NCI-H510A treated with DMSO at 0.1 percent for 48 hours (cell line): ENCODE measurements at regions not wholly inside any gene's neighbourhood (a gene's known extent, or its start where the extent isn't known, plus 50 kb on each side); places are given as distances from the start of the nearest gene placed in this dataset.

Source experiments
- DNase-seq: peaks from one replicate; lab custom pipeline; 2025; lab: John Stamatoyannopoulos, UW

- no peak for DNase-seq
Measured at GRCh38 chr17:71157297-71157696, 963.5 kb upstream of the SOX9 start.

GRCh38 chr17:71158437-71158836 is 962.4 kb upstream of the SOX9 start:
- no peak for DNase-seq

- peak; percentile 85 for DNase-seq
Measured at GRCh38 chr17:71163121-71163812, 957.6 kb upstream of the SOX9 start.

- DNase-seq = peak; percentile 70
Measured at GRCh38 chr17:71163813-71164122, 957.1 kb upstream of the SOX9 start.

GRCh38 chr17:71164561-71164960 is 956.3 kb upstream of the SOX9 start:
- peak; percentile 36 for DNase-seq

GRCh38 chr17:71166311-71166710 is 954.5 kb upstream of the SOX9 start:
- no peak for DNase-seq

GRCh38 chr17:71168053-71168741 is 952.6 kb upstream of the SOX9 start:
- no peak for DNase-seq

- DNase-seq = no peak
Measured at GRCh38 chr17:71170070-71170469, 950.8 kb upstream of the SOX9 start.

GRCh38 chr17:71171270-71171669 is 949.5 kb upstream of the SOX9 start:
- DNase-seq = no peak

GRCh38 chr17:71173991-71174390 is 946.8 kb upstream of the SOX9 start:
- DNase-seq = no peak

- DNase-seq = no peak
Measured at GRCh38 chr17:71176331-71176730, 944.5 kb upstream of the SOX9 start.

GRCh38 chr17:71176928-71177443 is 943.8 kb upstream of the SOX9 start:
- no peak for DNase-seq

GRCh38 chr17:71180801-71181385 is 939.9 kb upstream of the SOX9 start:
- DNase-seq = no peak

- DNase-seq = no peak
Measured at GRCh38 chr17:71183066-71183660, 937.7 kb upstream of the SOX9 start.

- DNase-seq = no peak
Measured at GRCh38 chr17:71184716-71185115, 936.1 kb upstream of the SOX9 start.

- DNase-seq = no peak
Measured at GRCh38 chr17:71187145-71187878, 933.5 kb upstream of the SOX9 start.

- no peak for DNase-seq
Measured at GRCh38 chr17:71188811-71189492, 931.9 kb upstream of the SOX9 start.

GRCh38 chr17:71189493-71189831 is 931.4 kb upstream of the SOX9 start:
- DNase-seq = no peak

- no peak for DNase-seq
Measured at GRCh38 chr17:71192039-71192555, 928.7 kb upstream of the SOX9 start.

- no peak for DNase-seq
Measured at GRCh38 chr17:71192848-71193247, 928.0 kb upstream of the SOX9 start.

GRCh38 chr17:71200597-71200996 is 920.2 kb upstream of the SOX9 start:
- DNase-seq = no peak

- no peak for DNase-seq
Measured at GRCh38 chr17:71201639-71202038, 919.2 kb upstream of the SOX9 start.
